Prostate gland (tissue), 2 donors: ENCODE measurements at regions not wholly inside any gene's neighbourhood (a gene's known extent, or its start where the extent isn't known, plus 50 kb on each side); places are given as distances from the start of the nearest gene placed in this dataset.
A peak's percentile ranks its signal among the peaks of the same experiment; 100 is the strongest.

Experiments used
- DNase-seq: peaks from one replicate; pipeline ENCODE4 v3.0.0-alpha.2; 2019; ENCODE audit warnings: low spot score
- H3K27ac ChIP-seq, 2 donors: fragments of 200-600 bp; sonication (generic); 2 replicates each; pipeline ENCODE4 v1.5.1; 2017 to 2019
- H3K27me3 ChIP-seq: fragments of 200-600 bp; sonication (generic); replicated peaks from 2 replicates; pipeline ENCODE4 v1.5.1; 2019; ENCODE audit not compliant: insufficient read depth
- H3K36me3 ChIP-seq, 2 donors: fragments of 200-600 bp; sonication (generic); 1 replicate in 1 of 2; 2 replicates in 1 of 2; pipeline versions ENCODE4 v1.5.1 to v1.8.1; 2017 to 2019
- H3K4me1 ChIP-seq: fragments of 200-600 bp; sonication (generic); replicated peaks from 2 replicates; pipeline ENCODE4 v1.5.1; 2019
- H3K4me3 ChIP-seq, 2 donors: fragments of 200-600 bp; sonication (generic); 2 replicates each; pipeline ENCODE4 v1.5.1; 2017 to 2019
- H3K9me3 ChIP-seq: fragments of 200-600 bp; sonication (generic); 2 replicates; pipeline ENCODE4 v1.5.1; 2017
- POLR2A ChIP-seq: fragments of 450-650 bp; IDR thresholded peaks from one replicate; pipeline ENCODE4 v1.6.1; 2016; ENCODE audit warnings: antibody characterized with exemption, mild to moderate bottlenecking
- POLR2AphosphoS5 ChIP-seq: sonication (generic); formaldehyde crosslinking; IDR thresholded peaks from one replicate; pipeline ENCODE4 v1.6.1; 2017; ENCODE audit warnings: antibody characterized with exemption
- WGBS: methylation state at CpG from one replicate; pipeline ENCODE4 v1.1.5; 2018; 5-methylcytosine and 5-hydroxymethylcytosine counted together
- intact Hi-C: fragments of 100-400 bp; cut with DNase I; formaldehyde crosslinking; loops from one replicate; pipeline ENCODE4 v1.14.2; 2022
- TF ChIP-seq, protein P1 (sequence below), 4 experiments: fragments of 200-600 bp in 2 of 4; fragments of 450-650 bp in 2 of 4; sonication (generic) in 2 of 4; IDR thresholded peaks; 1 replicate in 3 of 4; 2 replicates in 1 of 4; pipeline ENCODE4 v1.5.1; 2016 to 2019; ENCODE audit warnings: antibody characterized with exemption in 4 of 4, mild to moderate bottlenecking in 2 of 4, moderate library complexity in 2 of 4

GRCh38 chr21:24023936-24024335 is 1583.3 kb downstream of the MRPL39 start:
- Histone ChIP-seq H3K4me3 (no peak overlapping the region), H3K9me3 (no peaks in the 10 kb centered on the region), H3K36me3 (no peaks in the 10 kb centered on the region), H3K27me3 (no peaks in the 10 kb centered on the region), H3K4me1 (no peaks in the 10 kb centered on the region), H3K27ac (no peak overlapping the region)
- no peak for DNase-seq
- TF ChIP-seq, protein P1, sequence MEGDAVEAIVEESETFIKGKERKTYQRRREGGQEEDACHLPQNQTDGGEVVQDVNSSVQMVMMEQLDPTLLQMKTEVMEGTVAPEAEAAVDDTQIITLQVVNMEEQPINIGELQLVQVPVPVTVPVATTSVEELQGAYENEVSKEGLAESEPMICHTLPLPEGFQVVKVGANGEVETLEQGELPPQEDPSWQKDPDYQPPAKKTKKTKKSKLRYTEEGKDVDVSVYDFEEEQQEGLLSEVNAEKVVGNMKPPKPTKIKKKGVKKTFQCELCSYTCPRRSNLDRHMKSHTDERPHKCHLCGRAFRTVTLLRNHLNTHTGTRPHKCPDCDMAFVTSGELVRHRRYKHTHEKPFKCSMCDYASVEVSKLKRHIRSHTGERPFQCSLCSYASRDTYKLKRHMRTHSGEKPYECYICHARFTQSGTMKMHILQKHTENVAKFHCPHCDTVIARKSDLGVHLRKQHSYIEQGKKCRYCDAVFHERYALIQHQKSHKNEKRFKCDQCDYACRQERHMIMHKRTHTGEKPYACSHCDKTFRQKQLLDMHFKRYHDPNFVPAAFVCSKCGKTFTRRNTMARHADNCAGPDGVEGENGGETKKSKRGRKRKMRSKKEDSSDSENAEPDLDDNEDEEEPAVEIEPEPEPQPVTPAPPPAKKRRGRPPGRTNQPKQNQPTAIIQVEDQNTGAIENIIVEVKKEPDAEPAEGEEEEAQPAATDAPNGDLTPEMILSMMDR (IDR thresholded peaks at IDR 0.05) = no peak
- TF ChIP-seq POLR2AphosphoS5 (no peak), POLR2A (no peak)
- intact Hi-C loops = no loop called here
- WGBS = 38% methylated on average over 1 of the region's 1 CpG

GRCh38 chr21:24023402-24023801 is 1583.9 kb downstream of the MRPL39 start:
- H3K9me3 ChIP-seq = no peaks in the 10 kb centered on the region
- H3K27me3 ChIP-seq = no peaks in the 10 kb centered on the region
- H3K27ac ChIP-seq = no peak overlapping the region
- no peak overlapping the region for H3K4me3 ChIP-seq
- TF ChIP-seq, protein P1 (IDR thresholded peaks at IDR 0.05) = no peak
- TF ChIP-seq POLR2AphosphoS5 = no peak
- no peak for TF ChIP-seq POLR2A
- 3% methylated on average over 3 of the region's 3 CpGs for WGBS
- no peaks in the 10 kb centered on the region for H3K36me3 ChIP-seq
- intact Hi-C loops = no loop called here
- no peaks in the 10 kb centered on the region for H3K4me1 ChIP-seq
- DNase-seq = no peak

GRCh38 chr21:24014381-24014780 is 1592.9 kb downstream of the MRPL39 start:
- H3K4me3 ChIP-seq = no peak overlapping the region
- no peaks in the 10 kb centered on the region for H3K36me3 ChIP-seq
- WGBS = 100% methylated on average over 1 of the region's 1 CpG
- H3K27me3 ChIP-seq = no peaks in the 10 kb centered on the region
- no peaks in the 10 kb centered on the region for H3K9me3 ChIP-seq
- DNase-seq = no peak
- TF ChIP-seq POLR2A = no peak
- TF ChIP-seq, protein P1 (IDR thresholded peaks at IDR 0.05) = peak in 2 of 4 experiments; percentile 6 to 32
- TF ChIP-seq POLR2AphosphoS5 = no peak
- intact Hi-C loops = no loop called here
- no peaks in the 10 kb centered on the region for H3K4me1 ChIP-seq
- no peak overlapping the region for H3K27ac ChIP-seq

- no peak for DNase-seq
- TF ChIP-seq POLR2AphosphoS5 = no peak
- TF ChIP-seq POLR2A = no peak
- TF ChIP-seq, protein P1 (IDR thresholded peaks at IDR 0.05) = no peak
- intact Hi-C loops = no loop called here
- 89% methylated on average over 5 of the region's 5 CpGs for WGBS
- no peak overlapping the region for H3K27ac ChIP-seq
- no peak overlapping the region for H3K4me3 ChIP-seq
- no peaks in the 10 kb centered on the region for H3K27me3 ChIP-seq
- no peaks in the 10 kb centered on the region for H3K36me3 ChIP-seq
- no peaks in the 10 kb centered on the region for H3K4me1 ChIP-seq
- H3K9me3 ChIP-seq = no peaks in the 10 kb centered on the region
Measured at GRCh38 chr21:24011087-24011486, 1596.2 kb downstream of the MRPL39 start.

DNA sequence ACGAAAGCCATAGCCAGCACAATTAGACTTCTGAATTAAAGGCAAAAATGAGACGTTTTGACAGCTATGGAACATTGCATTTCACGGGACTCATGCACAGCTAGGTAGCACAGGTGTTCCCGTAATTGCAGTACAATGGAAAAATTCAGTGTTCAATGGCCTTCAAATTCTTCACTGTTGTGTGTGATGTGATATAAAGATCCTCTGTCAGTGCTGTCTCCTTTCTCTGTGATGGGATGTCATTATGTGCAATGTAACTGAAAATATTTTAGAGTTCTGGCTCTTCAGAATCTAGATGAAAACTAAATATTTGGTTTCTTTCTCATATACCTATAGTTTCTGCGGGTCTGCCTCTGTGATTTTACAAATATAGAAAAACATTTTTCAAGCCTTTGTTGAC is 1599.7 kb downstream of the MRPL39 start:
- H3K36me3 ChIP-seq = no peaks in the 10 kb centered on the region
- DNase-seq = no peak
- TF ChIP-seq, protein P1 (IDR thresholded peaks at IDR 0.05) = no peak
- TF ChIP-seq POLR2A (no peak), POLR2AphosphoS5 (no peak)
- no peak overlapping the region for H3K4me3 ChIP-seq
- no peak overlapping the region for H3K27ac ChIP-seq
- no peaks in the 10 kb centered on the region for H3K27me3 ChIP-seq
- no peaks in the 10 kb centered on the region for H3K4me1 ChIP-seq
- H3K9me3 ChIP-seq = no peaks in the 10 kb centered on the region
- intact Hi-C loops = no loop called here
- WGBS = 71% methylated on average over 5 of the region's 5 CpGs
